H1 (cell line): ENCODE measurements at regions not wholly inside any gene's neighbourhood (a gene's known extent, or its start where the extent isn't known, plus 50 kb on each side); places are given as distances from the start of the nearest gene placed in this dataset.

Experiments
- CTCF ChIP-seq, 3 experiments: IDR thresholded peaks; 1 replicate in 2 of 3; 2 replicates in 1 of 3; pipeline versions ENCODE4 v1.5.1 to v1.6.1; 2011; ENCODE audit warnings: low read length in 3 of 3, mild to moderate bottlenecking in 3 of 3, inconsistent platforms in 2 of 3, low read depth in 1 of 3, moderate library complexity in 1 of 3; ENCODE audit not compliant: insufficient read depth in 1 of 3; ENCODE audit errors: control extremely low read depth in 1 of 3
- RFX5 ChIP-seq: IDR thresholded peaks from 2 replicates; pipeline ENCODE4 v1.6.1; 2011; ENCODE audit warnings: low read depth, low read length, improper control_type of control experiment, borderline replicate concordance
- TAF1 ChIP-seq: IDR thresholded peaks from 2 replicates; pipeline ENCODE4 v1.6.1; 2011; ENCODE audit warnings: mild to moderate bottlenecking, low read depth, low read length
- ZNF274 ChIP-seq: IDR thresholded peaks from 2 replicates; pipeline ENCODE4 v1.7.0; 2012; ENCODE audit warnings: low read length, borderline replicate concordance; ENCODE audit errors: extremely low read depth

- no peak for TF ChIP-seq TAF1
- TF ChIP-seq RFX5, result no peak
- no peak for TF ChIP-seq CTCF (IDR thresholded peaks at IDR 0.05; ENCODE audit: control extremely low read depth in 1 of 3, insufficient read depth in 1 of 3, low read depth in 1 of 3, low read length in 3 of 3)
- TF ChIP-seq ZNF274, result no peak
Observed at GRCh38 chr7:82616059-82616728, 172.6 kb upstream of the CACNA2D1 start.
